ENCODE measurements at regions not wholly inside any gene's neighbourhood (a gene's known extent, or its start where the extent isn't known, plus 50 kb on each side); places are given as distances from the start of the nearest gene placed in this dataset.

- Mint-ChIP-seq H3K36me3 (no peaks in the 10 kb centered on the region), H3K27ac (no peak overlapping the region), H3K4me3 (no peak overlapping the region), H3K4me1 (no peaks in the 10 kb centered on the region), H3K9me3 (peaks cover 0 to 4% (median 0%) of the 10 kb centered on the region in 3 donors), H3K27me3 (no peaks in the 10 kb centered on the region)
These were observed 2124.9 kb downstream of the MAT2B start for GRCh38 chr5:165630261-165630778.

- Mint-ChIP-seq H3K4me1 (no peaks in the 10 kb centered on the region), H3K9me3 (peaks cover 0 to 4% (median 0%) of the 10 kb centered on the region in 3 donors), H3K4me3 (no peak overlapping the region), H3K27me3 (no peaks in the 10 kb centered on the region), H3K27ac (no peak overlapping the region), H3K36me3 (no peaks in the 10 kb centered on the region)
These were observed 2125.8 kb downstream of the MAT2B start for GRCh38 chr5:165631235-165631634.

GRCh38 chr5:165642366-165642765, 2136.9 kb downstream of the MAT2B start:
- Mint-ChIP-seq H3K4me3 (no peak overlapping the region), H3K36me3 (no peaks in the 10 kb centered on the region), H3K27ac (no peak overlapping the region), H3K27me3 (no peaks in the 10 kb centered on the region), H3K9me3 (peaks cover 0 to 13% (median 6%) of the 10 kb centered on the region in 3 donors), H3K4me1 (no peaks in the 10 kb centered on the region)

GRCh38 chr5:165665735-165666400, 2160.4 kb downstream of the MAT2B start:
- Mint-ChIP-seq H3K9me3 (peaks cover 0 to 5% (median 3%) of the 10 kb centered on the region in 3 donors), H3K27ac (no peak overlapping the region), H3K4me3 (no peak overlapping the region), H3K4me1 (peaks cover 0 to 2% (median 0%) of the 10 kb centered on the region in 3 donors), H3K36me3 (no peaks in the 10 kb centered on the region), H3K27me3 (no peaks in the 10 kb centered on the region)

- peaks cover 2 to 8% (median 6%) of the 10 kb centered on the region in 3 donors for H3K9me3 Mint-ChIP-seq
- no peaks in the 10 kb centered on the region for H3K4me1 Mint-ChIP-seq
- no peak overlapping the region for H3K27ac Mint-ChIP-seq
- no peaks in the 10 kb centered on the region for H3K36me3 Mint-ChIP-seq
- H3K4me3 Mint-ChIP-seq = no peak overlapping the region
- no peaks in the 10 kb centered on the region for H3K27me3 Mint-ChIP-seq
These were observed 2168.1 kb downstream of the MAT2B start for GRCh38 chr5:165673499-165673898.

GRCh38 chr5:165695796-165696195, 2190.4 kb downstream of the MAT2B start:
- no peak overlapping the region for H3K4me3 Mint-ChIP-seq
- H3K27ac Mint-ChIP-seq = no peak overlapping the region
- H3K27me3 Mint-ChIP-seq = no peaks in the 10 kb centered on the region
- peaks cover 0 to 6% (median 4%) of the 10 kb centered on the region in 3 donors for H3K9me3 Mint-ChIP-seq
- no peaks in the 10 kb centered on the region for H3K4me1 Mint-ChIP-seq
- H3K36me3 Mint-ChIP-seq = no peaks in the 10 kb centered on the region

GRCh38 chr5:165705960-165706359, 2200.5 kb downstream of the MAT2B start:
- Mint-ChIP-seq H3K4me3 (no peak overlapping the region), H3K4me1 (no peaks in the 10 kb centered on the region), H3K27ac (no peak overlapping the region), H3K36me3 (no peaks in the 10 kb centered on the region), H3K27me3 (no peaks in the 10 kb centered on the region), H3K9me3 (peaks cover 0 to 4% (median 1%) of the 10 kb centered on the region in 3 donors)

GRCh38 chr5:165712011-165712410, 2206.6 kb downstream of the MAT2B start:
- Mint-ChIP-seq H3K27me3 (no peaks in the 10 kb centered on the region), H3K4me3 (no peak overlapping the region), H3K27ac (no peak overlapping the region), H3K4me1 (peaks cover 0 to 2% (median 0%) of the 10 kb centered on the region in 3 donors), H3K36me3 (no peaks in the 10 kb centered on the region), H3K9me3 (peaks cover 0 to 4% (median 3%) of the 10 kb centered on the region in 3 donors)

GRCh38 chr5:165714598-165714997, 2209.2 kb downstream of the MAT2B start:
- no peak overlapping the region for H3K4me3 Mint-ChIP-seq
- peaks cover 2 to 10% (median 3%) of the 10 kb centered on the region in 3 donors for H3K9me3 Mint-ChIP-seq
- H3K27ac Mint-ChIP-seq = no peak overlapping the region
- H3K27me3 Mint-ChIP-seq = no peaks in the 10 kb centered on the region
- H3K4me1 Mint-ChIP-seq = peaks cover 0 to 2% (median 0%) of the 10 kb centered on the region in 3 donors
- no peaks in the 10 kb centered on the region for H3K36me3 Mint-ChIP-seq

GRCh38 chr5:165720901-165721300, 2215.5 kb downstream of the MAT2B start:
- Mint-ChIP-seq H3K27ac (no peak overlapping the region), H3K36me3 (no peaks in the 10 kb centered on the region), H3K9me3 (peaks cover 6 to 13% (median 8%) of the 10 kb centered on the region in 3 donors), H3K4me3 (no peak overlapping the region), H3K27me3 (no peaks in the 10 kb centered on the region), H3K4me1 (no peaks in the 10 kb centered on the region)

- no peaks in the 10 kb centered on the region for H3K4me1 Mint-ChIP-seq
- H3K27me3 Mint-ChIP-seq = no peaks in the 10 kb centered on the region
- no peaks in the 10 kb centered on the region for H3K36me3 Mint-ChIP-seq
- no peak overlapping the region for H3K4me3 Mint-ChIP-seq
- no peak overlapping the region for H3K27ac Mint-ChIP-seq
- H3K9me3 Mint-ChIP-seq = peaks cover 6 to 17% (median 8%) of the 10 kb centered on the region in 3 donors
These were observed 2217.0 kb downstream of the MAT2B start for GRCh38 chr5:165722401-165722800.

- Mint-ChIP-seq H3K4me1 (no peaks in the 10 kb centered on the region), H3K36me3 (no peaks in the 10 kb centered on the region), H3K4me3 (no peak overlapping the region), H3K27ac (no peak overlapping the region), H3K9me3 (peaks cover 6 to 17% (median 8%) of the 10 kb centered on the region in 3 donors), H3K27me3 (no peaks in the 10 kb centered on the region)
These were observed 2218.5 kb downstream of the MAT2B start for GRCh38 chr5:165723931-165724330.

- Mint-ChIP-seq H3K4me1 (no peaks in the 10 kb centered on the region), H3K27me3 (no peaks in the 10 kb centered on the region), H3K27ac (no peak overlapping the region), H3K36me3 (no peaks in the 10 kb centered on the region), H3K4me3 (no peak overlapping the region), H3K9me3 (peaks cover 0 to 14% (median 0%) of the 10 kb centered on the region in 3 donors)
These were observed 2223.0 kb downstream of the MAT2B start for GRCh38 chr5:165728425-165728824.

- no peaks in the 10 kb centered on the region for H3K27me3 Mint-ChIP-seq
- H3K4me1 Mint-ChIP-seq = no peaks in the 10 kb centered on the region
- H3K9me3 Mint-ChIP-seq = peaks cover 5 to 13% (median 5%) of the 10 kb centered on the region in 3 donors
- H3K4me3 Mint-ChIP-seq = no peak overlapping the region
- no peak overlapping the region for H3K27ac Mint-ChIP-seq
- H3K36me3 Mint-ChIP-seq = no peaks in the 10 kb centered on the region
These were observed 2230.0 kb downstream of the MAT2B start for GRCh38 chr5:165735388-165735787.

GRCh38 chr5:165739079-165739741, 2233.8 kb downstream of the MAT2B start:
- peak overlapping the region in 2 of 3 donors; percentile 5 to 74 for H3K27ac Mint-ChIP-seq
- H3K4me3 Mint-ChIP-seq = no peak overlapping the region
- H3K9me3 Mint-ChIP-seq = peaks cover 3 to 13% (median 5%) of the 10 kb centered on the region in 3 donors
- no peaks in the 10 kb centered on the region for H3K4me1 Mint-ChIP-seq
- no peaks in the 10 kb centered on the region for H3K27me3 Mint-ChIP-seq
- H3K36me3 Mint-ChIP-seq = no peaks in the 10 kb centered on the region

Data from IgD-negative memory B cell (primary cell).